ENCODE measurements at regions not wholly inside any gene's neighbourhood (a gene's known extent, or its start where the extent isn't known, plus 50 kb on each side); places are given as distances from the start of the nearest gene placed in this dataset.

DNA sequence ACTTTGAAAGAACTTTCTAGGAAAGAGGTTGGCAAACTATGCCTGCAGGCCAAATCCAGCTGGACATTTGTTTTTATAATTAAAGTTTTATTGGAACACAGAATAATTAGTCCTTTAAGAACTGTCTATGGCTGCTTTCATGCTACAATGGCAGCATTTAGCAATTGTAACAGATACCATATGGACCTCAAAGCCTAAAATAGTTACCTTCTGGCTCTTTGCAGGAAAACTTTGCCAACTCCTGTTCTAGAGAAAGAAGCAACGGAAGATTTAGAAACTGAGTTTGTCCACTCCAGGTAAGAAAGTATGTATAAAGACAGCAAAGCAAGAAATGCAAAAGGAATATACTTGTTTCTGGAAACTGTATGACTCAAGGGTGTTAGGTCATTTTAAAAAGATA lies 281.7 kb upstream of the TRPM3 start:
- TF ChIP-seq YY1 (IDR thresholded peaks at IDR 0.05; ENCODE audit: low read depth) (no peak), REST (IDR thresholded peaks at IDR 0.05; ENCODE audit: low read depth) (no peak), RAD21 (IDR thresholded peaks at IDR 0.05; ENCODE audit: low read depth) (no peak), EP300 (IDR thresholded peaks at IDR 0.05; ENCODE audit: borderline replicate concordance) (no peak), NFIC (IDR thresholded peaks at IDR 0.05) (no peak), MAX (IDR thresholded peaks at IDR 0.05) (no peak)

Data from Ishikawa (cell line).